Nephron (organoid): ENCODE measurements at regions not wholly inside any gene's neighbourhood (a gene's known extent, or its start where the extent isn't known, plus 50 kb on each side); places are given as distances from the start of the nearest gene placed in this dataset.

Experiments
- H3K27ac Mint-ChIP-seq, 3 experiments: 2 replicates each; pipeline ENCODE4 v1.8.0; 2020; ENCODE audit warnings: mixed read lengths in 3 of 3, mild to moderate bottlenecking in 2 of 3, moderate library complexity in 1 of 3
- H3K27me3 Mint-ChIP-seq: 2 replicates; pipeline ENCODE4 v1.8.0; 2021; ENCODE audit warnings: low read depth, mild to moderate bottlenecking, moderate library complexity, mixed read lengths
- H3K36me3 Mint-ChIP-seq: 2 replicates; pipeline ENCODE4 v1.8.0; 2020; ENCODE audit warnings: low read depth, mixed read lengths
- H3K4me1 Mint-ChIP-seq: 2 replicates; pipeline ENCODE4 v1.8.0; 2020; ENCODE audit warnings: mixed read lengths
- H3K4me3 Mint-ChIP-seq, 3 experiments: 2 replicates each; pipeline ENCODE4 v1.8.0; 2020; ENCODE audit warnings: mild to moderate bottlenecking in 3 of 3, mixed read lengths in 3 of 3, moderate library complexity in 2 of 3
- H3K9me3 Mint-ChIP-seq: 2 replicates; pipeline ENCODE4 v1.8.0; 2020; ENCODE audit warnings: mixed read lengths
- TF ChIP-seq, protein P1 (sequence below), 3 experiments: fragments of 200-600 bp; sonication (generic); IDR thresholded peaks; one replicate each; pipeline ENCODE4 v1.5.0; 2021; ENCODE audit warnings: antibody characterized with exemption in 3 of 3; ENCODE audit not compliant: unreplicated experiment in 3 of 3

DNA sequence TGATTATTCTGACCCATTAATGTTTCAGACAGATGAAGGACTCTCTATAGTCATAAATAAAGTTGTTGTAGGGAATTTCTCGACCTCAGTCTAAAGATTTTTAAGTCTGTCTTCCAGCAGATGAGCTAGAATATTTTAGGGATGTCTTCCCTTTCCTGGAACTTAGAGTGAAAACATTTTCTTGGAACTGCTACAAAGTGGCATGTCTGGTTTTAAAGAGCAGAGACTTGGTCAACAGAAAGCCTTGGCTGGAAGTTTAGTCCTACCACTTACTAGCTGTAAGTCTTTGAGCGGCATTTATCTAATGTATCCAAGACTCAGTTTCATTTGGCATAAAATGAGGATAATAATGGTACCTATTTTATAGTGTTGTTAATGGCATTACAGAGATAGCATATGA, 120.0 kb upstream of the TGFBR2 start:
- H3K9me3 Mint-ChIP-seq = peaks cover 12% of the 10 kb centered on the region
- peaks cover 6% of the 10 kb centered on the region for H3K4me1 Mint-ChIP-seq
- TF ChIP-seq, protein P1, sequence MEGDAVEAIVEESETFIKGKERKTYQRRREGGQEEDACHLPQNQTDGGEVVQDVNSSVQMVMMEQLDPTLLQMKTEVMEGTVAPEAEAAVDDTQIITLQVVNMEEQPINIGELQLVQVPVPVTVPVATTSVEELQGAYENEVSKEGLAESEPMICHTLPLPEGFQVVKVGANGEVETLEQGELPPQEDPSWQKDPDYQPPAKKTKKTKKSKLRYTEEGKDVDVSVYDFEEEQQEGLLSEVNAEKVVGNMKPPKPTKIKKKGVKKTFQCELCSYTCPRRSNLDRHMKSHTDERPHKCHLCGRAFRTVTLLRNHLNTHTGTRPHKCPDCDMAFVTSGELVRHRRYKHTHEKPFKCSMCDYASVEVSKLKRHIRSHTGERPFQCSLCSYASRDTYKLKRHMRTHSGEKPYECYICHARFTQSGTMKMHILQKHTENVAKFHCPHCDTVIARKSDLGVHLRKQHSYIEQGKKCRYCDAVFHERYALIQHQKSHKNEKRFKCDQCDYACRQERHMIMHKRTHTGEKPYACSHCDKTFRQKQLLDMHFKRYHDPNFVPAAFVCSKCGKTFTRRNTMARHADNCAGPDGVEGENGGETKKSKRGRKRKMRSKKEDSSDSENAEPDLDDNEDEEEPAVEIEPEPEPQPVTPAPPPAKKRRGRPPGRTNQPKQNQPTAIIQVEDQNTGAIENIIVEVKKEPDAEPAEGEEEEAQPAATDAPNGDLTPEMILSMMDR (IDR thresholded peaks at IDR 0.05; ENCODE audit: unreplicated experiment in 3 of 3) = no peak
- no peak overlapping the region for H3K27ac Mint-ChIP-seq
- H3K4me3 Mint-ChIP-seq = no peak overlapping the region
- H3K27me3 Mint-ChIP-seq = peaks cover 3% of the 10 kb centered on the region
- no peaks in the 10 kb centered on the region for H3K36me3 Mint-ChIP-seq

DNA sequence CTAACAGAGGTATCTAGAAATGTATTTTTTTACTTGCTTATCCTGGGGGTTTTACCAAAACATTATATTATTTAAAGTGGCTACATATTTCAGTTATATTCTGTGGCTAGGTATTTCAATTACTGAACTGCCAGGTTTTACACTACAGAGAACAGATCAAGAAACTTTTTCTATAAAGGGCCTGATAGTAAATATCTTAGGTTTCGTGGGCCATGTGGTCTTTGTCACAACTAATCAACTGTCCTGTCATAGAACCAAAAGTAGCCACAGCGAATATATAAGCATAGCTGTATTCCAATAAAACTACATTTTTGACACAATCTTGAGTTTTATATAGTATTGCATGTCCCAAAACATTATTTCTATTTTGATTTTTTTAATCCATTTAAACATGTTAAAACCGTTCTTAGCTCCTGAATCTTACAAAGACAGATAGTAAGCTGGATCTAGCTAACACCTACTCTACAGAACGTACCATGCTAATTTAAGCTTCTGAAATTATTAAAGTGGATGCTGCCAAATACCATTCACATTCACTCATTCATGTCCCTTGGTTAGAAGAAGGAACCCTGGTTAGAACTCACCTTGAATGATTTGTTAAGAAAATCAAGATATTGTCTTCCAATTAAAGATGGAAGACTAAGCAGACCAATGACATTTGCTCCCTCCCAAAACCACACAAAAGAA, 118.2 kb upstream of the TGFBR2 start:
- H3K27ac Mint-ChIP-seq = no peak overlapping the region
- peaks cover 10% of the 10 kb centered on the region for H3K9me3 Mint-ChIP-seq
- peaks cover 3% of the 10 kb centered on the region for H3K27me3 Mint-ChIP-seq
- no peaks in the 10 kb centered on the region for H3K36me3 Mint-ChIP-seq
- peaks cover 7% of the 10 kb centered on the region for H3K4me1 Mint-ChIP-seq
- H3K4me3 Mint-ChIP-seq = no peak overlapping the region
- TF ChIP-seq, protein P1 (IDR thresholded peaks at IDR 0.05; ENCODE audit: unreplicated experiment in 3 of 3) = no peak

DNA sequence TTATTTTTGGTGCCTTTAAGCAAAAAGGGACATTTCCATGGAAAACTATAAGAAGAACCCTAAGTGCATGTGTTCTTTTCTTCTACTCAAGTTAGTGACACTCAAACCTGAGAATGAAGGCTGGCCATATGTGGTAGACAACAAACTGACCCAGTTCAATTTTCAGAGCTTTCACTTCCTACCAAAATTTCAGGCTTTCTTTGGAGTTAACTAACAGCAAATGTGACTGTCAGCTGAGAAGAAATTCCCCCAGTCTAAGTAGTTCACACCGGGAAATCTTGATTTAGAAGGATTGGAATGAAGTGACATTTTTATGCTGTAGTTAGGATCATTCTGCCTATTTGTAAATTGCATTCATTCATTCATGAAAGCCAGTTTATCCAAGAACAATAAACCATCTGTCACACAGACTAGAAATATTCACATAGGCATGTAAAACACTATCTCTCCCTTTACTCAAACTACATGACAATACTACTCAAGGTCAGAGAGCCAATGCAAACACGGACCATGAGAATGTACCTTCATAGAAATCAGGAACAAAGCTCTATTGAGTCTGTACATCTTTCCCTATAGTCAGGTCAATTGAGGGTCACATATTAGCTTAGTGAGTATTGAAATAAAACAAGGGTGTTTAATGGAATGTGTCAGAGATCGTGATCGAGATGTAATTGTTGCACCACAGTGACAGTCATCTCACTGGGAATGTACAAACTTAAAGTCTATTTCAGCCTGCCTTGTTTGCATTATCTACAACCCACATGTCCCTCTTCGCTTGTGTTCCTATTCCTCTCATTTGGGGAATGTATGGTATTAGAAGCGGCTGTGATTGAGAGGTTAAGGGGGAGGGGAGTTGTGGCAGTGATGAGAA, 113.8 kb upstream of the TGFBR2 start:
- H3K36me3 Mint-ChIP-seq = no peaks in the 10 kb centered on the region
- H3K27ac Mint-ChIP-seq = no peak overlapping the region
- no peak overlapping the region for H3K4me3 Mint-ChIP-seq
- TF ChIP-seq, protein P1 (IDR thresholded peaks at IDR 0.05; ENCODE audit: unreplicated experiment in 3 of 3) = no peak
- peaks cover 48% of the 10 kb centered on the region for H3K4me1 Mint-ChIP-seq
- peaks cover 10% of the 10 kb centered on the region for H3K9me3 Mint-ChIP-seq
- no peaks in the 10 kb centered on the region for H3K27me3 Mint-ChIP-seq

DNA sequence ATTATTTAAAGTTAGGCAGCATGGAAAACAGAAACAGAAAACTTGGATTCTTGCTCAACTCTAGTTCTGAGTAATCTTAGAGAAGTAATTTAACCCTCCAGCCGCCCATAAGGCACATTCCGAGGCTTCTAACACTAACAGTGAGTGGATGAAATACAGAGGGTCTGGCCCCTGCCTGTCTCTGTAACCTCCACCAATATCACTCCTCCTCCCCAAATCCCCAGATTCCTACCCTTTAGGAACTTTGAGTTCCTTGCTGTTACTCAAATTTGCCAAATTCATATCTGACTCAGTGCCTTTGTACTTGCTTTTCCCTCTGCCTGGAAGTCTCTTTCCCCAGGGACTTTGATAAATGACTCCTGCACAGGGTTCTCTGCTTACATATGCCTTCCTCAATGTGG, 112.5 kb upstream of the TGFBR2 start:
- Mint-ChIP-seq H3K27ac (peak overlapping the region in 2 of 3 experiments; percentile 8 to 35), H3K27me3 (no peaks in the 10 kb centered on the region), H3K36me3 (no peaks in the 10 kb centered on the region), H3K4me1 (peaks cover 52% of the 10 kb centered on the region), H3K9me3 (peaks cover 4% of the 10 kb centered on the region), H3K4me3 (no peak overlapping the region)
- TF ChIP-seq, protein P1 (IDR thresholded peaks at IDR 0.05; ENCODE audit: unreplicated experiment in 3 of 3) = no peak

DNA sequence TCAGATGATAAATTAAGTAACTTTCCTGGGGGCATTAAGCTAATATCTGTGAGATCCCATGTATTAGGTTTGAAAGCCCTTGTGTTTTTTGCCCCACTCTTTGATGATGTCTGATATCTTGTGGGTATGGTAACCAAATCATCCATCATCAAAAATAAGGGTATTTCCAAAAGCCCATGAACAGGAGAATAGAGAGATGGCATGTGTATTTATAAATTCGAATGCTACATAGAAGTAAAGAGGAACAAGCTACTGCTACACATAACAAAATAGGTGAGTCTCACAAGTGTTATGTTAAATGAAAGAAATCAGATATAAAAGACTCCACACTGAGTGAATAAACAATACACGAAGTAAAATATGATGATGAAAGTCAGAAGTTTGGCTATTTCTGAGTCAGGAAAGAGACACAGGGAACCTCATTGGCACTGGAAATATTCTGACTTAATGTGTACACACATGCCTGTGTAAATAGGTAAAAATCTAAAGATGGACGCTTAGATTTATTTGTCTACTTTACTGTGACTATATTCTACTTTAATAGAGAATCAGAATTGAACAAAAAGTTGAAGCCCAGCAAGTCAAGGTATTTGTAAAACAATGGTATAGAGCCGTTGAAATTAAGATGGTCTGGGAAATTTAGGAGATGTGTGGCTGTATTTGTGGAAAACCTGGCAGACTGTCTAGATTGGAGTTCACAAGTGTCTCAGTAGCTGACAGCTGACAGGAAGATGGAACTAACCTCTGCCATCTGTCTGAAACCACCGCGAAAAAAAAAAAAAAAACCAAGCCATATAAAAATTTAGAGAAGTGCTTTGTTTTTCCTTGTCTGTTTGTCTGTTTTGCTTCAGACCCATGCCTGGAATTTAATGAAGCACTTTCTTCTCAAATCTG, 111.0 kb upstream of the TGFBR2 start:
- H3K4me1 Mint-ChIP-seq = peaks cover 55% of the 10 kb centered on the region
- H3K4me3 Mint-ChIP-seq = peak overlapping the region in 1 of 3 experiments; percentile 31
- no peaks in the 10 kb centered on the region for H3K9me3 Mint-ChIP-seq

More for the DNA sequence above, 111.0 kb upstream of the TGFBR2 start:
- Mint-ChIP-seq H3K36me3 (no peaks in the 10 kb centered on the region), H3K27ac (peak overlapping the region; percentile 69 to 79 (median 71)), H3K27me3 (no peaks in the 10 kb centered on the region)
- TF ChIP-seq, protein P1 (IDR thresholded peaks at IDR 0.05; ENCODE audit: unreplicated experiment in 3 of 3) = no peak
